Choroid plexus epithelial cell (primary cell): ENCODE measurements at regions not wholly inside any gene's neighbourhood (a gene's known extent, or its start where the extent isn't known, plus 50 kb on each side); places are given as distances from the start of the nearest gene placed in this dataset.

Source experiments
- DNase-seq: peaks from one replicate; pipeline ENCODE4 v3.0.0-alpha.2; 2010; ENCODE audit warnings: low read depth
- H3K4me3 ChIP-seq: 2 replicates; pipeline ENCODE4 v1.5.1; 2011; ENCODE audit warnings: low read depth, mild to moderate bottlenecking, control low read depth, low read length, moderate library complexity
- CTCF ChIP-seq: conservative IDR thresholded peaks from 2 replicates; pipeline ENCODE4 v1.5.1; 2011; ENCODE audit warnings: low read depth, mild to moderate bottlenecking, control low read depth, inconsistent platforms, low read length, moderate library complexity

GRCh38 chr1:90810681-90811080 is 93.6 kb upstream of the BARHL2 start:
- no peak for DNase-seq
- H3K4me3 ChIP-seq: no peak overlapping the region
- no peak for TF ChIP-seq CTCF

GRCh38 chr1:90809996-90810395 is 92.9 kb upstream of the BARHL2 start:
- DNase-seq: no peak
- TF ChIP-seq CTCF: no peak
- no peak overlapping the region for H3K4me3 ChIP-seq

- no peak for DNase-seq
- TF ChIP-seq CTCF: no peak
- H3K4me3 ChIP-seq: no peak overlapping the region
These were observed 92.0 kb upstream of the BARHL2 start for GRCh38 chr1:90809093-90809492.

GRCh38 chr1:90807329-90807728 is 90.2 kb upstream of the BARHL2 start:
- no peak overlapping the region for H3K4me3 ChIP-seq
- DNase-seq: no peak
- TF ChIP-seq CTCF: no peak

- DNase-seq: no peak
- no peak for TF ChIP-seq CTCF
- no peak overlapping the region for H3K4me3 ChIP-seq
These were observed 85.5 kb upstream of the BARHL2 start for GRCh38 chr1:90802622-90803021.

GRCh38 chr1:90800012-90800717 is 83.1 kb upstream of the BARHL2 start:
- peak; percentile 2 for DNase-seq
- peak; percentile 10 for TF ChIP-seq CTCF
- no peak overlapping the region for H3K4me3 ChIP-seq

- TF ChIP-seq CTCF: no peak
- DNase-seq: no peak
- no peak overlapping the region for H3K4me3 ChIP-seq
These were observed 82.2 kb upstream of the BARHL2 start for GRCh38 chr1:90799326-90799725.
